Keratinocyte (primary cell): ENCODE measurements at regions not wholly inside any gene's neighbourhood (a gene's known extent, or its start where the extent isn't known, plus 50 kb on each side); places are given as distances from the start of the nearest gene placed in this dataset.

ENCODE experiments used
- DNase-seq: peaks from one replicate; pipeline ENCODE4 v3.0.0-alpha.2; 2011; ENCODE audit warnings: low read depth, missing footprints, low spot score
- FAIRE-seq: peaks from 2 replicates; lab custom pipeline; 2011; peaks lifted over from hg19 to GRCh38; lab: Jason Lieb, UNC
- H2AFZ ChIP-seq: 2 replicates; pipeline ENCODE4 v1.6.0; 2012; ENCODE audit warnings: low read length, control low read depth, inconsistent platforms; ENCODE audit not compliant: control insufficient read depth
- H3K27ac ChIP-seq: 2 replicates; pipeline ENCODE4 v1.5.1; 2011; ENCODE audit warnings: low read length; ENCODE audit not compliant: control insufficient read depth, insufficient read depth
- H3K27me3 ChIP-seq: 3 replicates; pipeline ENCODE4 v1.6.0; 2011; ENCODE audit warnings: low read length; ENCODE audit not compliant: control insufficient read depth, insufficient read depth; ENCODE audit errors: extremely low read depth
- H3K36me3 ChIP-seq, 2 experiments: 2 replicates in 1 of 2; 3 replicates in 1 of 2; pipeline ENCODE4 v1.5.1; 2011; ENCODE audit warnings: low read length in 2 of 2, mild to moderate bottlenecking in 1 of 2; ENCODE audit not compliant: control insufficient read depth in 2 of 2, insufficient read depth in 2 of 2; ENCODE audit errors: extremely low read depth in 1 of 2
- H3K4me1 ChIP-seq: 3 replicates; pipeline ENCODE4 v1.5.1; 2011; ENCODE audit warnings: low read length; ENCODE audit not compliant: control insufficient read depth, insufficient read depth; ENCODE audit errors: extremely low read depth
- H3K4me2 ChIP-seq: 3 replicates; pipeline ENCODE4 v1.6.0; 2011; ENCODE audit warnings: low read depth, low read length; ENCODE audit not compliant: control insufficient read depth, insufficient read depth; ENCODE audit errors: extremely low read depth
- H3K4me3 ChIP-seq, 3 experiments: fragments of 200-600 bp in 1 of 3; sonication (generic) in 1 of 3; 2 replicates in 2 of 3; 3 replicates in 1 of 3; pipeline ENCODE4 v1.5.1; 2011 to 2016; ENCODE audit warnings: low read length in 3 of 3, mild to moderate bottlenecking in 3 of 3, control low read depth in 2 of 3, inconsistent platforms in 1 of 3, low read depth in 1 of 3, mixed read lengths in 1 of 3, mixed run types in 1 of 3, moderate library complexity in 1 of 3; ENCODE audit not compliant: control insufficient read depth in 2 of 3, insufficient read depth in 2 of 3; ENCODE audit errors: extremely low read depth in 1 of 3
- H3K79me2 ChIP-seq: 2 replicates; pipeline ENCODE4 v1.6.0; 2012; ENCODE audit warnings: low read length; ENCODE audit not compliant: control insufficient read depth, insufficient read depth
- H3K9ac ChIP-seq: 3 replicates; pipeline ENCODE4 v1.6.0; 2011; ENCODE audit warnings: low read length; ENCODE audit not compliant: control insufficient read depth, insufficient read depth; ENCODE audit errors: extremely low read depth
- H3K9me1 ChIP-seq: 3 replicates; pipeline ENCODE4 v1.6.0; 2011; ENCODE audit warnings: low read length; ENCODE audit not compliant: control insufficient read depth, insufficient read depth; ENCODE audit errors: extremely low read depth
- H3K9me3 ChIP-seq: 2 replicates; pipeline ENCODE4 v1.5.1; 2012; ENCODE audit warnings: low read depth, low read length; ENCODE audit not compliant: control insufficient read depth
- H4K20me1 ChIP-seq: 3 replicates; pipeline ENCODE4 v1.6.0; 2011; ENCODE audit warnings: low read length; ENCODE audit not compliant: control insufficient read depth, insufficient read depth; ENCODE audit errors: extremely low read depth
- EZH2 ChIP-seq: IDR thresholded peaks from one replicate; pipeline ENCODE4 v1.6.1; 2012; ENCODE audit warnings: inconsistent platforms, mild to moderate bottlenecking, low read length, moderate library complexity
- dilution Hi-C: fragments of 300-500 bp; cut with MboI; formaldehyde crosslinking; loops from one replicate; pipeline ENCODE4 v1.7.0; 2020; ENCODE audit warnings: low sequenced_read_pairs; ENCODE audit not compliant: extremely low pct_ligation_motif_present
- TF ChIP-seq, protein P1 (sequence below), 3 experiments: IDR thresholded peaks in 1 of 3; conservative IDR thresholded peaks in 1 of 3; optimal IDR thresholded peaks in 1 of 3; 2 replicates in 2 of 3; 3 replicates in 1 of 3; pipeline versions ENCODE3 to v1.5.1; 2011; ENCODE audit warnings: low read length in 3 of 3, mild to moderate bottlenecking in 3 of 3, moderate library complexity in 2 of 3, control low read depth in 1 of 3, inconsistent platforms in 1 of 3; ENCODE audit not compliant: insufficient read depth in 2 of 3; ENCODE audit errors: extremely low read depth in 1 of 3

DNA sequence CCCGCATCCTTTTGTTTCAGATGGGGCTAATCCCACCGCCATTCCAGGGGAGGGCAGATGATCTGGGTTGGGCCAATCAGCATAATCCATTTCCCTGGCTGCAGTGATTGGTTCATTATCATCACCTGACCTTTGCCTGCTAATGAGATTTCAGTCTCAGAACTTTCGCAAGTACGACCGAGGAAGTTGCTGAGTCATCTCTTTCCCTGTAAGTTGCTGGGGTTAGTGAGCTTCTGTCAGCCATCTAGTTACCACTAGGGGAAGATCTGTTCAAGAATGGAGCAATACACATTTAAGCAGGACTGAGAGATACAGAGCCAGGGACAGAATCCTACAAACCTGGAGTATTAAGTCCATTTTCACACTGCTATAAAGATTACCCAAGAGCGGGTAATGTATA is 65.3 kb upstream of the NUDT7 start:
- no peak for TF ChIP-seq EZH2
- TF ChIP-seq, protein P1, sequence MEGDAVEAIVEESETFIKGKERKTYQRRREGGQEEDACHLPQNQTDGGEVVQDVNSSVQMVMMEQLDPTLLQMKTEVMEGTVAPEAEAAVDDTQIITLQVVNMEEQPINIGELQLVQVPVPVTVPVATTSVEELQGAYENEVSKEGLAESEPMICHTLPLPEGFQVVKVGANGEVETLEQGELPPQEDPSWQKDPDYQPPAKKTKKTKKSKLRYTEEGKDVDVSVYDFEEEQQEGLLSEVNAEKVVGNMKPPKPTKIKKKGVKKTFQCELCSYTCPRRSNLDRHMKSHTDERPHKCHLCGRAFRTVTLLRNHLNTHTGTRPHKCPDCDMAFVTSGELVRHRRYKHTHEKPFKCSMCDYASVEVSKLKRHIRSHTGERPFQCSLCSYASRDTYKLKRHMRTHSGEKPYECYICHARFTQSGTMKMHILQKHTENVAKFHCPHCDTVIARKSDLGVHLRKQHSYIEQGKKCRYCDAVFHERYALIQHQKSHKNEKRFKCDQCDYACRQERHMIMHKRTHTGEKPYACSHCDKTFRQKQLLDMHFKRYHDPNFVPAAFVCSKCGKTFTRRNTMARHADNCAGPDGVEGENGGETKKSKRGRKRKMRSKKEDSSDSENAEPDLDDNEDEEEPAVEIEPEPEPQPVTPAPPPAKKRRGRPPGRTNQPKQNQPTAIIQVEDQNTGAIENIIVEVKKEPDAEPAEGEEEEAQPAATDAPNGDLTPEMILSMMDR (optimal IDR thresholded peaks at IDR 0.05 in 1 of 3, IDR thresholded peaks at IDR 0.05 in 1 of 3, conservative IDR thresholded peaks at IDR 0.05 in 1 of 3; ENCODE audit: extremely low read depth in 1 of 3, insufficient read depth in 2 of 3, low read length in 3 of 3) = no peak
- H3K36me3 ChIP-seq = no peaks in the 10 kb centered on the region
- no peaks in the 10 kb centered on the region for H3K79me2 ChIP-seq
- no peak overlapping the region for H3K4me2 ChIP-seq
- no peak overlapping the region for H2AFZ ChIP-seq
- H3K4me1 ChIP-seq = no peaks in the 10 kb centered on the region
- dilution Hi-C loops = no loop called here
- H3K9me1 ChIP-seq = no peaks in the 10 kb centered on the region
- no peak overlapping the region for H3K9ac ChIP-seq
- H3K27me3 ChIP-seq = no peaks in the 10 kb centered on the region
- no peak overlapping the region for H3K27ac ChIP-seq
- DNase-seq (no peak), FAIRE-seq (no peak)
- H4K20me1 ChIP-seq = no peaks in the 10 kb centered on the region
- no peak overlapping the region for H3K4me3 ChIP-seq
- H3K9me3 ChIP-seq = no peaks in the 10 kb centered on the region

DNA sequence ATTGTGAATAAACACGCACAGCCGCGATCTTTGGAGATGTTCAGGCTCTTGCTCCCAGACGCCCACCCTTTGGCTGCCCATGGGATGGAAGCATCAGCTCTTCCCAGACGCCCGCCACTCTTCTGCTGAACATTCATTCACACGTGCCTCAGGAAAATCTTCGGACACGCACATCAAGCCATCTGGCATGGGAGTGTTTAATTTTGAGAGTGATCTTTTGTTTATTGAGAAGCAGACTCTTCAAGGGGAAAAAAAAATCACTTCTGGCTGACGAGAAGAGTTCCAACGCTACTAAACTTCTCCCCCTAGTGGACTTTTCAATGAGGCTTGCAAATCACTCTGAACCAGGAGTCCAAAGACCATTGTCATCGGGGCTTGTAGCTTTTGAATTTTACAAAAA is 62.0 kb upstream of the NUDT7 start:
- Histone ChIP-seq H3K9me3 (peaks cover 2% of the 10 kb centered on the region), H3K27me3 (no peaks in the 10 kb centered on the region), H4K20me1 (no peaks in the 10 kb centered on the region), H3K79me2 (no peaks in the 10 kb centered on the region), H3K9me1 (no peaks in the 10 kb centered on the region), H3K4me1 (no peaks in the 10 kb centered on the region), H3K9ac (no peak overlapping the region), H3K4me2 (no peak overlapping the region), H3K27ac (no peak overlapping the region), H2AFZ (no peak overlapping the region), H3K4me3 (no peak overlapping the region), H3K36me3 (no peaks in the 10 kb centered on the region)
- DNase-seq (no peak), FAIRE-seq (no peak)
- TF ChIP-seq, protein P1 (optimal IDR thresholded peaks at IDR 0.05 in 1 of 3, IDR thresholded peaks at IDR 0.05 in 1 of 3, conservative IDR thresholded peaks at IDR 0.05 in 1 of 3; ENCODE audit: extremely low read depth in 1 of 3, insufficient read depth in 2 of 3, low read length in 3 of 3) = peak in 2 of 3 experiments; percentile 25 to 42
- no peak for TF ChIP-seq EZH2
- dilution Hi-C loops = no loop called here
